HepG2 (cell line): ENCODE measurements at regions not wholly inside any gene's neighbourhood (a gene's known extent, or its start where the extent isn't known, plus 50 kb on each side); places are given as distances from the start of the nearest gene placed in this dataset.

Experiments used
- ATF2 ChIP-seq: sonication (generic); formaldehyde crosslinking; IDR thresholded peaks from 2 replicates; pipeline ENCODE4 v1.4.0; 2020; ENCODE audit warnings: missing genetic modification reagents
- CBX1 ChIP-seq: IDR thresholded peaks from one replicate; pipeline ENCODE4 v1.6.1; 2016; ENCODE audit warnings: antibody characterized with exemption, low read depth
- CBX5 ChIP-seq: sonication (generic); formaldehyde crosslinking; IDR thresholded peaks from 2 replicates; pipeline ENCODE4 v1.4.0; 2020; ENCODE audit warnings: missing genetic modification reagents, borderline replicate concordance
- CREBL2 ChIP-seq: sonication (generic); formaldehyde crosslinking; IDR thresholded peaks from 2 replicates; pipeline ENCODE4 v1.8.1; 2023; ENCODE audit warnings: missing genetic modification reagents, mild to moderate bottlenecking, borderline replicate concordance
- CREM ChIP-seq, 2 experiments: sonication (generic) in 1 of 2; formaldehyde crosslinking in 1 of 2; IDR thresholded peaks; 2 replicates each; pipeline versions ENCODE4 v1.4.0 to v1.6.1; 2016 to 2020; ENCODE audit warnings: antibody characterized with exemption in 1 of 2, mild to moderate bottlenecking in 1 of 2, missing genetic modification reagents in 1 of 2
- CSRNP1 ChIP-seq: sonication (generic); formaldehyde crosslinking; IDR thresholded peaks from 2 replicates; pipeline ENCODE4 v1.8.1; 2023; ENCODE audit warnings: mild to moderate bottlenecking, missing genetic modification reagents
- DR1 ChIP-seq: sonication (generic); formaldehyde crosslinking; IDR thresholded peaks from 2 replicates; pipeline ENCODE4 v1.8.0; 2021; ENCODE audit warnings: mild to moderate bottlenecking, missing genetic modification reagents, inconsistent platforms
- HNF4A ChIP-seq: sonication (generic); formaldehyde crosslinking; IDR thresholded peaks from 2 replicates; pipeline ENCODE4 v1.4.0; 2020; ENCODE audit warnings: missing genetic modification reagents
- MLLT10 ChIP-seq: sonication (generic); formaldehyde crosslinking; IDR thresholded peaks from 2 replicates; pipeline ENCODE4 v1.4.0; 2020; ENCODE audit warnings: missing genetic modification reagents
- MXI1 ChIP-seq: IDR thresholded peaks from 3 replicates; pipeline ENCODE4 v1.6.1; 2012; ENCODE audit warnings: low read depth, low read length, inconsistent platforms, borderline replicate concordance
- NCOA2 ChIP-seq: sonication (generic); formaldehyde crosslinking; IDR thresholded peaks from 2 replicates; pipeline ENCODE4 v1.8.0; 2022; ENCODE audit warnings: inconsistent platforms
- RFX3 ChIP-seq: IDR thresholded peaks from 2 replicates; pipeline ENCODE4 v1.6.1; 2016; ENCODE audit warnings: missing biosample characterization, missing genetic modification reagents
- SMAD1 ChIP-seq: sonication (generic); formaldehyde crosslinking; IDR thresholded peaks from 2 replicates; pipeline ENCODE4 v1.4.0; 2020; ENCODE audit warnings: missing genetic modification reagents, low read depth, mild to moderate bottlenecking, borderline replicate concordance
- SP2 ChIP-seq: sonication (generic); formaldehyde crosslinking; IDR thresholded peaks from 2 replicates; pipeline ENCODE4 v1.5.1; 2020; ENCODE audit warnings: mild to moderate bottlenecking, missing genetic modification reagents
- TBL1XR1 ChIP-seq: fragments of 150-350 bp; IDR thresholded peaks from 2 replicates; pipeline ENCODE4 v1.6.1; 2014; ENCODE audit warnings: borderline replicate concordance, low read length; ENCODE audit not compliant: partially characterized antibody
- TFDP1 ChIP-seq: IDR thresholded peaks from 2 replicates; pipeline ENCODE4 v1.6.1; 2016; ENCODE audit warnings: missing compliant biosample characterization, missing genetic modification reagents, borderline replicate concordance
- UBTF ChIP-seq: sonication (generic); formaldehyde crosslinking; IDR thresholded peaks from 2 replicates; pipeline ENCODE4 v1.4.0; 2020; ENCODE audit warnings: mild to moderate bottlenecking, missing genetic modification reagents
- ZBTB38 ChIP-seq: sonication (generic); formaldehyde crosslinking; IDR thresholded peaks from 2 replicates; pipeline ENCODE4 v1.5.1; 2020; ENCODE audit warnings: mild to moderate bottlenecking, missing genetic modification reagents
- ZNF547 ChIP-seq: sonication (generic); formaldehyde crosslinking; IDR thresholded peaks from 2 replicates; pipeline ENCODE4 v1.5.1; 2020; ENCODE audit warnings: mild to moderate bottlenecking, missing genetic modification reagents
- ZNF577 ChIP-seq: sonication (generic); formaldehyde crosslinking; IDR thresholded peaks from 2 replicates; pipeline ENCODE4 v1.4.0; 2020; ENCODE audit warnings: mild to moderate bottlenecking, low read depth, missing genetic modification reagents, borderline replicate concordance
- TF ChIP-seq, protein P1 (sequence below): sonication (generic); formaldehyde crosslinking; IDR thresholded peaks from 2 replicates; pipeline ENCODE4 v1.4.0; 2020; ENCODE audit warnings: mild to moderate bottlenecking, missing genetic modification reagents

GRCh38 chr19:24033301-24033962 lies 53.6 kb upstream of the ZNF254 start (continued):
- TF ChIP-seq ATF2 (CRISPR knock-in tag) (0 out of 2 replicates have a peak, but pooled peaks have one; percentile 20), CREBL2 (CRISPR knock-in tag) (peak; percentile 64; the same call in 1 of the 2 replicates), UBTF (CRISPR knock-in tag) (peak; percentile 90), SMAD1 (CRISPR knock-in tag) (0 out of 2 replicates have a peak, but pooled peaks have one; percentile 38), CREM (IDR thresholded peaks at IDR 0.05) (peak; percentile 53), CREM (CRISPR knock-in tag; IDR thresholded peaks at IDR 0.05) (no peak), ZNF577 (CRISPR knock-in tag) (no peak), MLLT10 (CRISPR knock-in tag) (no peak), CBX1 (peak; percentile 56), ZNF547 (CRISPR knock-in tag) (peak; percentile 68; the same call in 1 of the 2 replicates), CBX5 (CRISPR knock-in tag) (peak; percentile 31; the same call in 1 of the 2 replicates), HNF4A (CRISPR knock-in tag) (no peak; the same call in 1 of the 2 replicates), TBL1XR1 (no peak), ZBTB38 (peak; percentile 36; the same call in 1 of the 2 replicates), CSRNP1 (peak; percentile 65; the same call in 1 of the 2 replicates), MXI1 (peak; percentile 22; the same call in 1 of the 3 replicates), SP2 (peak; percentile 65), TFDP1 (CRISPR knock-in tag) (peak; percentile 69; the same call in 1 of the 2 replicates), DR1 (peak; percentile 39; the same call in 1 of the 2 replicates), NCOA2 (CRISPR knock-in tag) (0 out of 2 replicates have a peak, but pooled peaks have one; percentile 21), RFX3 (CRISPR knock-in tag) (no peak)
- TF ChIP-seq, protein P1, sequence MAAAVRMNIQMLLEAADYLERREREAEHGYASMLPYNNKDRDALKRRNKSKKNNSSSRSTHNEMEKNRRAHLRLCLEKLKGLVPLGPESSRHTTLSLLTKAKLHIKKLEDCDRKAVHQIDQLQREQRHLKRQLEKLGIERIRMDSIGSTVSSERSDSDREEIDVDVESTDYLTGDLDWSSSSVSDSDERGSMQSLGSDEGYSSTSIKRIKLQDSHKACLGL (CRISPR knock-in tag), result peak; percentile 49; the same call in 1 of the 2 replicates
